Fibroblast of lung (primary cell): ENCODE measurements at regions not wholly inside any gene's neighbourhood (a gene's known extent, or its start where the extent isn't known, plus 50 kb on each side); places are given as distances from the start of the nearest gene placed in this dataset.

Source experiments
- EZH2 ChIP-seq: IDR thresholded peaks from 2 replicates; pipeline ENCODE4 v1.5.1; 2012; ENCODE audit warnings: low read length, control low read depth, mild to moderate bottlenecking; ENCODE audit errors: missing control alignments
- TF ChIP-seq, protein P1 (sequence below), 2 donors: IDR thresholded peaks in 1 of 2; conservative IDR thresholded peaks in 1 of 2; 1 replicate in 1 of 2; 2 replicates in 1 of 2; pipeline ENCODE4 v1.5.1; 2011 to 2012; ENCODE audit warnings: low read length in 2 of 2, control low read depth in 1 of 2, inconsistent platforms in 1 of 2, low read depth in 1 of 2, mild to moderate bottlenecking in 1 of 2

GRCh38 chr5:88938488-88938887 lies 55.5 kb upstream of the MEF2C start:
- TF ChIP-seq, protein P1, sequence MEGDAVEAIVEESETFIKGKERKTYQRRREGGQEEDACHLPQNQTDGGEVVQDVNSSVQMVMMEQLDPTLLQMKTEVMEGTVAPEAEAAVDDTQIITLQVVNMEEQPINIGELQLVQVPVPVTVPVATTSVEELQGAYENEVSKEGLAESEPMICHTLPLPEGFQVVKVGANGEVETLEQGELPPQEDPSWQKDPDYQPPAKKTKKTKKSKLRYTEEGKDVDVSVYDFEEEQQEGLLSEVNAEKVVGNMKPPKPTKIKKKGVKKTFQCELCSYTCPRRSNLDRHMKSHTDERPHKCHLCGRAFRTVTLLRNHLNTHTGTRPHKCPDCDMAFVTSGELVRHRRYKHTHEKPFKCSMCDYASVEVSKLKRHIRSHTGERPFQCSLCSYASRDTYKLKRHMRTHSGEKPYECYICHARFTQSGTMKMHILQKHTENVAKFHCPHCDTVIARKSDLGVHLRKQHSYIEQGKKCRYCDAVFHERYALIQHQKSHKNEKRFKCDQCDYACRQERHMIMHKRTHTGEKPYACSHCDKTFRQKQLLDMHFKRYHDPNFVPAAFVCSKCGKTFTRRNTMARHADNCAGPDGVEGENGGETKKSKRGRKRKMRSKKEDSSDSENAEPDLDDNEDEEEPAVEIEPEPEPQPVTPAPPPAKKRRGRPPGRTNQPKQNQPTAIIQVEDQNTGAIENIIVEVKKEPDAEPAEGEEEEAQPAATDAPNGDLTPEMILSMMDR (conservative IDR thresholded peaks at IDR 0.05 in 1 of 2, IDR thresholded peaks at IDR 0.05 in 1 of 2; ENCODE audit: low read depth in 1 of 2, low read length in 2 of 2) = no peak
- no peak for TF ChIP-seq EZH2
